Left colon (tissue), 2 donors: ENCODE measurements at regions not wholly inside any gene's neighbourhood (a gene's known extent, or its start where the extent isn't known, plus 50 kb on each side); places are given as distances from the start of the nearest gene placed in this dataset.

ENCODE experiments used
- ATAC-seq: fragments of 200-7000 bp; cut with Tn5 transposase; one replicate; pipeline ENCODE4 v1.9.1; 2020; ENCODE audit warnings: mild to moderate bottlenecking, moderate library complexity
- DNase-seq, 2 donors: peaks; one replicate each; pipeline ENCODE4 v3.0.0-alpha.2; 2020
- intact Hi-C, 2 donors: fragments of 100-400 bp; cut with DNase I in 1 of 2; cut with micrococcal nuclease in 1 of 2; formaldehyde crosslinking; loops; one replicate each; pipeline versions ENCODE4 v1.11.2 to v1.14.0; 2022; cut with DNase I, micrococcal nuclease
- donor health status: DM: no; HTN: no; CAD: no.
- donor health status: DM: yes; HTN: yes; CAD: no.

GRCh38 chr4:125091101-125091500 is 223.7 kb upstream of the FAT4 start:
- intact Hi-C loops = no loop called here
- ATAC-seq (no peak), DNase-seq (no peak)

GRCh38 chr4:125084608-125085007 is 230.1 kb upstream of the FAT4 start:
- no peak for DNase-seq
- ATAC-seq = no peak
- intact Hi-C loops = no loop called here

GRCh38 chr4:125082729-125083417 is 231.9 kb upstream of the FAT4 start:
- no peak for ATAC-seq
- no peak for DNase-seq
- intact Hi-C loops = no loop called here

GRCh38 chr4:125072269-125072668 is 242.5 kb upstream of the FAT4 start:
- intact Hi-C loops = no loop called here
- no peak for ATAC-seq
- no peak for DNase-seq

- DNase-seq (no peak), ATAC-seq (no peak)
- intact Hi-C loops = no loop called here
Measured at GRCh38 chr4:125070861-125071260, 243.9 kb upstream of the FAT4 start.

- ATAC-seq = no peak
- no peak for DNase-seq
- intact Hi-C loops = no loop called here
Measured at GRCh38 chr4:125062115-125063050, 252.4 kb upstream of the FAT4 start.

GRCh38 chr4:125060376-125060775 is 254.4 kb upstream of the FAT4 start:
- DNase-seq = no peak
- no peak for ATAC-seq
- intact Hi-C loops = no loop called here

GRCh38 chr4:125049711-125050110 is 265.0 kb upstream of the FAT4 start:
- intact Hi-C loops = no loop called here
- ATAC-seq (no peak), DNase-seq (no peak)

- DNase-seq = no peak
- intact Hi-C loops = no loop called here
- no peak for ATAC-seq
Measured at GRCh38 chr4:125045311-125045710, 269.4 kb upstream of the FAT4 start.

- ATAC-seq (no peak), DNase-seq (no peak)
- intact Hi-C loops = no loop called here
Measured at GRCh38 chr4:125044886-125045285, 269.9 kb upstream of the FAT4 start.

- DNase-seq (no peak), ATAC-seq (no peak)
- intact Hi-C loops = no loop called here
Measured at GRCh38 chr4:125043486-125043885, 271.3 kb upstream of the FAT4 start.

- DNase-seq (no peak), ATAC-seq (no peak)
- intact Hi-C loops = no loop called here
Measured at GRCh38 chr4:125042041-125042440, 272.7 kb upstream of the FAT4 start.

GRCh38 chr4:125041372-125041930 is 273.3 kb upstream of the FAT4 start:
- DNase-seq (no peak), ATAC-seq (no peak)
- intact Hi-C loops = no loop called here

- intact Hi-C loops = no loop called here
- ATAC-seq (no peak), DNase-seq (no peak)
Measured at GRCh38 chr4:125039550-125039949, 275.2 kb upstream of the FAT4 start.

- intact Hi-C loops = no loop called here
- DNase-seq (no peak), ATAC-seq (no peak)
Measured at GRCh38 chr4:125022855-125023501, 291.8 kb upstream of the FAT4 start.

- intact Hi-C loops = no loop called here
- no peak for ATAC-seq
- DNase-seq = no peak
Measured at GRCh38 chr4:125021189-125021588, 293.6 kb upstream of the FAT4 start.

GRCh38 chr4:125020089-125021034 is 294.4 kb upstream of the FAT4 start:
- intact Hi-C loops = no loop called here
- DNase-seq (no peak), ATAC-seq (no peak)

GRCh38 chr4:125016892-125017299 is 297.9 kb upstream of the FAT4 start:
- ATAC-seq (no peak), DNase-seq (no peak)
- intact Hi-C loops = no loop called here

GRCh38 chr4:125013891-125014290 is 300.9 kb upstream of the FAT4 start:
- DNase-seq (no peak), ATAC-seq (no peak)
- intact Hi-C loops = no loop called here
